WI38 (cell line): ENCODE measurements at regions not wholly inside any gene's neighbourhood (a gene's known extent, or its start where the extent isn't known, plus 50 kb on each side); places are given as distances from the start of the nearest gene placed in this dataset.
"Not testable (repeated sequence)": the region's sequence is repeated elsewhere in the genome, so short reads cannot be mapped to it uniquely, and the experiment has no call there.

Experiments used
- H3K4me3 ChIP-seq: 2 replicates; pipeline ENCODE4 v1.5.1; 2011; ENCODE audit warnings: low read depth, mild to moderate bottlenecking, control low read depth, low read length
- CTCF ChIP-seq: IDR thresholded peaks from 2 replicates; pipeline ENCODE4 v1.5.1; 2012; ENCODE audit warnings: low read depth, mild to moderate bottlenecking, control low read depth, low read length

GRCh38 chr10:83545901-83546391 lies 593.4 kb upstream of the GHITM start:
- TF ChIP-seq CTCF = no peak
- H3K4me3 ChIP-seq = no peak overlapping the region

GRCh38 chr10:83551190-83551589 lies 588.1 kb upstream of the GHITM start:
- not testable (repeated sequence) for H3K4me3 ChIP-seq

GRCh38 chr10:83553366-83553765 lies 585.9 kb upstream of the GHITM start:
- H3K4me3 ChIP-seq = no peak overlapping the region
- TF ChIP-seq CTCF = no peak

GRCh38 chr10:83555264-83555663 lies 584.0 kb upstream of the GHITM start:
- H3K4me3 ChIP-seq = no peak overlapping the region
- TF ChIP-seq CTCF = no peak

- no peak overlapping the region for H3K4me3 ChIP-seq
These were observed 576.9 kb upstream of the GHITM start for GRCh38 chr10:83562381-83562780.

GRCh38 chr10:83564889-83565588 lies 574.3 kb upstream of the GHITM start:
- TF ChIP-seq CTCF = no peak
- no peak overlapping the region for H3K4me3 ChIP-seq

More at GRCh38 chr10:83562381-83562780, 576.9 kb upstream of the GHITM start:
- no peak for TF ChIP-seq CTCF

GRCh38 chr10:83572036-83572435 lies 567.3 kb upstream of the GHITM start:
- no peak for TF ChIP-seq CTCF
- H3K4me3 ChIP-seq = no peak overlapping the region

GRCh38 chr10:83574770-83575169 lies 564.5 kb upstream of the GHITM start:
- no peak for TF ChIP-seq CTCF
- H3K4me3 ChIP-seq = no peak overlapping the region
